ENCODE measurements at regions not wholly inside any gene's neighbourhood (a gene's known extent, or its start where the extent isn't known, plus 50 kb on each side); places are given as distances from the start of the nearest gene placed in this dataset.
A peak's percentile ranks its signal among the peaks of the same experiment; 100 is the strongest.

DNA sequence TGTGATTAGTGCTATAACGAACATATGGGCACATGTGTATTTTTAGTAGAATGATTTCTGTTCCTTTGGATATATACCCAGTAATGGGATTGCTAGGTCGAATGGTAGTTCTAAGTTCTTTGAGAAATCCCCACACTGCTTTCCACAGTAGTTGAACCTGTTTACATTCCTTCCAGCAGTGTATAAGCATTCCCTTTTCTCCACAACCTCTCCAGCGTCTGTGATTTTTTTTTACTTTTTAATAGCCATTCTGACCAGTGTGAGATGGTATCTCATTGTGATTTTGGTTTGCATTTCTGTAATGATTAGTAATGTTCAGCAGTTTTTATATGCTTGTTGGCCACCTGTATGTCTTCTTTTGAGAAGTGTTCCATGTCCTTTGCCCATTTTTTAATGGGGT is 81.8 kb upstream of the SLC44A3 start:
- H3K27ac Mint-ChIP-seq, result no peak overlapping the region
- no peaks in the 10 kb centered on the region for H3K4me1 Mint-ChIP-seq
- Histone ChIP-seq H3K4me1 (ENCODE audit: insufficient read depth, low read length) (no peaks in the 10 kb centered on the region), H3K36me3 (ENCODE audit: insufficient read depth, low read length) (no peaks in the 10 kb centered on the region), H3K27ac (ENCODE audit: low read depth, low read length) (no peak overlapping the region), H3K4me3 (ENCODE audit: low read length) (no peak overlapping the region), H3K9me3 (ENCODE audit: low read length) (no peaks in the 10 kb centered on the region), H3K27me3 (ENCODE audit: insufficient read depth, low read length, poor library complexity, severe bottlenecking) (no peaks in the 10 kb centered on the region)
- peaks cover 20 to 27% of the 10 kb centered on the region in 2 donors for H3K27me3 Mint-ChIP-seq
- no peaks in the 10 kb centered on the region for H3K36me3 Mint-ChIP-seq
- ChIA-PET CTCF (no interaction called here), POLR2A (no interaction called here)
- peaks cover 0 to 3% (median 0%) of the 10 kb centered on the region in 5 donors for H3K9me3 Mint-ChIP-seq
- H3K4me3 Mint-ChIP-seq, result no peak overlapping the region
- DNase-seq, result no peak

GRCh38 chr1:94737124-94737998 is 82.8 kb upstream of the SLC44A3 start:
- Mint-ChIP-seq H3K4me1 (no peaks in the 10 kb centered on the region), H3K27me3 (peaks cover 20 to 28% of the 10 kb centered on the region in 2 donors), H3K27ac (no peak overlapping the region), H3K4me3 (no peak overlapping the region), H3K9me3 (peaks cover 0 to 3% (median 0%) of the 10 kb centered on the region in 5 donors), H3K36me3 (no peaks in the 10 kb centered on the region)
- DNase-seq, result no peak
- H3K9me3 ChIP-seq (ENCODE audit: low read length), result no peaks in the 10 kb centered on the region
- H3K4me1 ChIP-seq (ENCODE audit: insufficient read depth, low read length), result no peaks in the 10 kb centered on the region
- no peaks in the 10 kb centered on the region for H3K36me3 ChIP-seq (ENCODE audit: insufficient read depth, low read length)
- ChIA-PET CTCF (no interaction called here), POLR2A (no interaction called here)
- H3K27ac ChIP-seq (ENCODE audit: low read depth, low read length), result no peak overlapping the region
- H3K27me3 ChIP-seq (ENCODE audit: insufficient read depth, low read length, poor library complexity, severe bottlenecking), result no peaks in the 10 kb centered on the region
- no peak overlapping the region for H3K4me3 ChIP-seq (ENCODE audit: low read length)

GRCh38 chr1:94736549-94736948 is 83.6 kb upstream of the SLC44A3 start:
- Histone ChIP-seq H3K27ac (ENCODE audit: low read depth, low read length) (no peak overlapping the region), H3K27me3 (ENCODE audit: insufficient read depth, low read length, poor library complexity, severe bottlenecking) (no peaks in the 10 kb centered on the region), H3K9me3 (ENCODE audit: low read length) (no peaks in the 10 kb centered on the region), H3K4me1 (ENCODE audit: insufficient read depth, low read length) (no peaks in the 10 kb centered on the region), H3K4me3 (ENCODE audit: low read length) (no peak overlapping the region), H3K36me3 (ENCODE audit: insufficient read depth, low read length) (no peaks in the 10 kb centered on the region)
- H3K36me3 Mint-ChIP-seq, result no peaks in the 10 kb centered on the region
- H3K27ac Mint-ChIP-seq, result no peak overlapping the region
- no peak for DNase-seq
- H3K4me3 Mint-ChIP-seq, result no peak overlapping the region
- ChIA-PET POLR2A (no interaction called here), CTCF (no interaction called here)
- H3K4me1 Mint-ChIP-seq, result no peaks in the 10 kb centered on the region
- peaks cover 0 to 3% (median 0%) of the 10 kb centered on the region in 5 donors for H3K9me3 Mint-ChIP-seq
- H3K27me3 Mint-ChIP-seq, result peaks cover 18 to 35% of the 10 kb centered on the region in 2 donors

DNA sequence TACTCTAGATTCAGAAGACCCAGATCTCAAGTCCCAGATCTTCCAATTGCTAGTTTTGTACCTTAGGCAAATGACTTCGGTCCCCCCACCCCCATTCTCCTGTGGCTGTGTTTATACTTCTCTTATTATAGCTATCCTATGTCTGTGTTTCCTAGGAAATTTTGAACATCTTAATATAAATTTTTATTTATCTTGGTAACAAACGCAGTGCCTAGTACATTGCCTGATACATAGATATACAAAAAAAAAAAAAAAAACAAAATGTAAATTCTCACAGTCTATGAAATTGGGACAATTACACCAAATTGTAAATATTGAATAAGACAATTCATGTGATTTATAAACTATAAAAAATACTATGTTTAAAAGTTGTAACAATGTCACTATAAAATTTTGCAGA is 84.1 kb upstream of the SLC44A3 start:
- H3K4me1 ChIP-seq (ENCODE audit: insufficient read depth, low read length), result no peaks in the 10 kb centered on the region
- H3K27me3 Mint-ChIP-seq, result peaks cover 18 to 38% of the 10 kb centered on the region in 2 donors
- peaks cover 0 to 3% (median 0%) of the 10 kb centered on the region in 5 donors for H3K9me3 Mint-ChIP-seq
- H3K9me3 ChIP-seq (ENCODE audit: low read length), result no peaks in the 10 kb centered on the region
- no peak overlapping the region for H3K4me3 ChIP-seq (ENCODE audit: low read length)
- no peak overlapping the region for H3K4me3 Mint-ChIP-seq
- ChIA-PET CTCF (no interaction called here), POLR2A (no interaction called here)
- no peaks in the 10 kb centered on the region for H3K4me1 Mint-ChIP-seq
- H3K36me3 ChIP-seq (ENCODE audit: insufficient read depth, low read length), result no peaks in the 10 kb centered on the region
- H3K27ac Mint-ChIP-seq, result no peak overlapping the region
- no peak for DNase-seq
- H3K36me3 Mint-ChIP-seq, result no peaks in the 10 kb centered on the region
- no peaks in the 10 kb centered on the region for H3K27me3 ChIP-seq (ENCODE audit: insufficient read depth, low read length, poor library complexity, severe bottlenecking)
- H3K27ac ChIP-seq (ENCODE audit: low read depth, low read length), result no peak overlapping the region

DNA sequence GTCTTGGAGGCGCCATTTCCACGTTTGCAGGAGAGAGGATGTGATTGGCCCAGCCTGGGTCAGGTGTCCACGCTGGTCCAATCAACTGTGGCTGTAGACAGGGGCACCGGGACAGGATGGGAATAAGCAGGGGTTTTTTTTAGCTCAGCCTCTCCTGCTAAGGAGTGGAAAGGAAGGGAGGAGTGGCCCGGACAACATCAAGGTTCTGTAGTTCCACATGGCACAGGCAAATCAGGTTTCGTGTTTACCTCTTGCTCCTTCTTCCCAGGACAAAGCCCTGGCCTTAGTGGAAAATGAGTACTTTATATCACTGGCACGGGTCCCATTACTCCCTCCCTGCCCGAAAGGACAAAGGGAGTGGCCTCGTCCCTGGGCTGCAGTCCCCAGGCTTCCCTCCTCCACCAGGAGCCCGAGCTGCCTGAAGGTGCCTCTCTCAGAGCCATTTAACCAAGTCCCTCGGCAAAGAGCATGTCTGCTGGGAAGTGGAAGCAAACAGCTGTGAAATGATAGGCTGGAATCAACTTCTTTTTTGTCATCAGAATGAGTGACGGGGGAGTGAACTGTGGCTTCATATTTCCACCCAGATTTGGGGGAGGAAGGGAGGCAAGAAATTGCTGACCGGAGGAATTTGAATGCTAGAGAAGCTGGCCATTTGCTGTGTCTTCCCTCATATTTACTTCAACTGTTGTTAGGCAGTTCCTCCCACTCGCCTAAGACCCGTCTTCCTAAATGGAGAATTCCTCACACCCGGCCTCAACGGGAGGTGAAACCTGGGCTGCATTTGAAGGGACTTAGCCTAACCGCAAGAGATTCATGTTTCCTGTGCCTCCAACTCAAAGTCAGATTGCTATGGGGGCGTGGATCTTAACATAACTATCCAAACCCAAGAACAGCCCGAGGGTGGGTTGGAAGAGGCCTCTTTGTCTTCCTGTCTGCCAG is 84.9 kb upstream of the SLC44A3 start:
- peaks cover 0 to 3% (median 0%) of the 10 kb centered on the region in 5 donors for H3K9me3 Mint-ChIP-seq
- H3K27ac ChIP-seq (ENCODE audit: low read depth, low read length), result no peak overlapping the region
- CTCF ChIA-PET, result no interaction called here
- no peaks in the 10 kb centered on the region for H3K4me1 ChIP-seq (ENCODE audit: insufficient read depth, low read length)
- no peaks in the 10 kb centered on the region for H3K4me1 Mint-ChIP-seq
- H3K27me3 Mint-ChIP-seq, result peaks cover 18 to 38% of the 10 kb centered on the region in 2 donors
- H3K36me3 ChIP-seq (ENCODE audit: insufficient read depth, low read length), result no peaks in the 10 kb centered on the region
- H3K4me3 Mint-ChIP-seq, result no peak overlapping the region
- H3K27me3 ChIP-seq (ENCODE audit: insufficient read depth, low read length, poor library complexity, severe bottlenecking), result no peaks in the 10 kb centered on the region
- no peak for DNase-seq
- POLR2A ChIA-PET, result no interaction called here
- no peak overlapping the region for H3K4me3 ChIP-seq (ENCODE audit: low read length)
- no peaks in the 10 kb centered on the region for H3K36me3 Mint-ChIP-seq
- no peaks in the 10 kb centered on the region for H3K9me3 ChIP-seq (ENCODE audit: low read length)
- H3K27ac Mint-ChIP-seq, result peak overlapping the region in 1 of 8 donors; percentile 34

DNA sequence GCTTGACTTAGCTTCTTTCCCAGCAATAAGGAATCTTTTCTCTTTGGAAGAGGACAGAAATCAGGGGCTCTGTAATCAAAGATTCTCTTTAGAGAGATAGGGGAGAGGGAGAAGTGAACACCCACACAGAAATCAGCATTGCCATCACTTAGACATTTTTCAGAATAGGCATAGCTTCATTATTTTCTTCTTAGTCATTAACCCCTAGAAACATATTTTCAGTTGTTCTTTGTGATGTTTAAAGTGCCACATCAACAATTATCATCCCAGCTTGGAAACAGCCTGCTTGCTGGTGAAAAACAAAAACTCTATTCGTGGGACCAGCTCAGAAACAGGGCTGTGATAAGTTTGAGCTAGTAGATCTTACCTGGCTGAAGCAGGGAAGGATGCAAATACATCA is 88.3 kb upstream of the SLC44A3 start:
- Mint-ChIP-seq H3K4me1 (no peaks in the 10 kb centered on the region), H3K27me3 (peaks cover 6 to 24% of the 10 kb centered on the region in 2 donors), H3K9me3 (peaks cover 0 to 5% (median 0%) of the 10 kb centered on the region in 5 donors), H3K4me3 (no peak overlapping the region), H3K27ac (no peak overlapping the region), H3K36me3 (no peaks in the 10 kb centered on the region)
- Histone ChIP-seq H3K27ac (ENCODE audit: low read depth, low read length) (no peak overlapping the region), H3K36me3 (ENCODE audit: insufficient read depth, low read length) (no peaks in the 10 kb centered on the region), H3K9me3 (ENCODE audit: low read length) (no peaks in the 10 kb centered on the region), H3K27me3 (ENCODE audit: insufficient read depth, low read length, poor library complexity, severe bottlenecking) (no peaks in the 10 kb centered on the region), H3K4me3 (ENCODE audit: low read length) (no peak overlapping the region), H3K4me1 (ENCODE audit: insufficient read depth, low read length) (no peaks in the 10 kb centered on the region)
- DNase-seq, result no peak
- POLR2A ChIA-PET, result no interaction called here
- CTCF ChIA-PET, result no interaction called here

DNA sequence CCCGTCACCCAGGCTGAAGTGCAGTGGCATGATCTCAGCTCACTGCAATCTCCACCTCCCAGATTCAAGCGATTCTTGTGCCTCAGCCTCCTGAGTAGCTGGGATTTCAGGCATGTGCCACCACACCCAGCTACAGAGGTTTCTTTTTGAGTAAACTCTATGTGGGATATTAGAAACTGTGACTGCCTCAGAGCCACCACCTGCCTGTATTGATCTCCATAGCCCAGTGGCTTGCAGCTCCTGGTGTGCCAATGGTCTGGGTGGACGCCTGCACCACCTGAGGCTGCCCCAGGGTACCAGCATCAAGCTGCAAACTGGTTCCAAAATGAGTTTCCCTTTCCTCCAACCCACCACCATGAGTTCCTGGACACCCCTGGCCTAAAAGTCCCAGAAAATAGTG is 89.7 kb upstream of the SLC44A3 start:
- CTCF ChIA-PET, result no interaction called here
- Mint-ChIP-seq H3K4me3 (no peak overlapping the region), H3K27ac (no peak overlapping the region)

DNA sequence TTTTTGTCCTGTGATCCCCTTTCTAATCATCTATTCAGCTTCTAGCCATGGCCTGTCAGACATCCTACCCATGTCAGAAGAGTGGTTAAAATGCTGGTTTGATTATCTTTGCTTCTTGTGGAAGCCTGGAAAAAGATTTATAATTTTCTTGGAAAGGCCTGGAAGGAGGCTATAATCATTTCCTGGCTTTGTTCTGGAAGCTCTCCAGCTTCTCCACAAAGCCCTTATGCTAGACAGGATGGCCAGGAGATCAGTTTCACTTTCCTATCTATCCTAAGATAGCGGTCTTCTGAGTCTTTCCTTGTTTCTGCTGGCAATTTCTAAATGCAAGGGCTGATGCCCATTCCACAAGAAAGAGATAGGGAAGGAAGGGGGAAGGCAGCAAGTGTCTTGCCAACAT is 90.9 kb upstream of the SLC44A3 start:
- Histone ChIP-seq H3K36me3 (ENCODE audit: insufficient read depth, low read length) (no peaks in the 10 kb centered on the region), H3K4me3 (ENCODE audit: low read length) (no peak overlapping the region), H3K27ac (ENCODE audit: low read depth, low read length) (no peak overlapping the region), H3K4me1 (ENCODE audit: insufficient read depth, low read length) (no peaks in the 10 kb centered on the region), H3K9me3 (ENCODE audit: low read length) (no peaks in the 10 kb centered on the region), H3K27me3 (ENCODE audit: insufficient read depth, low read length, poor library complexity, severe bottlenecking) (no peaks in the 10 kb centered on the region)
- H3K27ac Mint-ChIP-seq, result no peak overlapping the region
- ChIA-PET POLR2A (no interaction called here), CTCF (no interaction called here)
- H3K36me3 Mint-ChIP-seq, result no peaks in the 10 kb centered on the region
- DNase-seq, result no peak
- no peak overlapping the region for H3K4me3 Mint-ChIP-seq
- H3K9me3 Mint-ChIP-seq, result peaks cover 0 to 8% (median 0%) of the 10 kb centered on the region in 5 donors
- peaks cover 6 to 15% of the 10 kb centered on the region in 2 donors for H3K27me3 Mint-ChIP-seq
- H3K4me1 Mint-ChIP-seq, result no peaks in the 10 kb centered on the region

More for the DNA sequence above, 89.7 kb upstream of the SLC44A3 start:
- no peaks in the 10 kb centered on the region for H3K27me3 ChIP-seq (ENCODE audit: insufficient read depth, low read length, poor library complexity, severe bottlenecking)
- Mint-ChIP-seq H3K4me1 (no peaks in the 10 kb centered on the region), H3K27me3 (peaks cover 6 to 19% of the 10 kb centered on the region in 2 donors), H3K9me3 (peaks cover 0 to 8% (median 0%) of the 10 kb centered on the region in 5 donors), H3K36me3 (no peaks in the 10 kb centered on the region)
- H3K4me1 ChIP-seq (ENCODE audit: insufficient read depth, low read length), result no peaks in the 10 kb centered on the region
- no peaks in the 10 kb centered on the region for H3K36me3 ChIP-seq (ENCODE audit: insufficient read depth, low read length)
- H3K27ac ChIP-seq (ENCODE audit: low read depth, low read length), result no peak overlapping the region
- H3K9me3 ChIP-seq (ENCODE audit: low read length), result no peaks in the 10 kb centered on the region
- POLR2A ChIA-PET, result no interaction called here
- no peak for DNase-seq
- no peak overlapping the region for H3K4me3 ChIP-seq (ENCODE audit: low read length)
